B cell (primary cell): ENCODE measurements at regions not wholly inside any gene's neighbourhood (a gene's known extent, or its start where the extent isn't known, plus 50 kb on each side); places are given as distances from the start of the nearest gene placed in this dataset.

Experiments used
- CTCF ChIP-seq: fragments of 200-600 bp; IDR thresholded peaks from one replicate; pipeline ENCODE4 v1.8.0; 2022; ENCODE audit warnings: antibody characterized with exemption, mild to moderate bottlenecking
- EZH2 ChIP-seq: IDR thresholded peaks from 2 replicates; pipeline ENCODE4 v1.6.1; 2012; ENCODE audit warnings: borderline replicate concordance, low read depth, mild to moderate bottlenecking, moderate library complexity, low read length; ENCODE audit not compliant: insufficient read depth, poor library complexity, severe bottlenecking

GRCh38 chr19:28905996-28906395 is 307.0 kb downstream of the UQCRFS1 start:
- TF ChIP-seq CTCF (no peak), EZH2 (no peak)
